K562 (cell line): ENCODE measurements at regions not wholly inside any gene's neighbourhood (a gene's known extent, or its start where the extent isn't known, plus 50 kb on each side); places are given as distances from the start of the nearest gene placed in this dataset.

ENCODE experiments used
- ATAC-seq: fragments of 200-7000 bp; cut with Tn5 transposase; 3 replicates; pipeline ENCODE4 v1.9.1; 2020; ENCODE audit warnings: moderate library complexity
- BruUV-seq: library from RNA; stranded (reverse); fragments of 400-500 nt; replicated peaks from 2 replicates; lab custom pipeline; 2021; lab: Mats Ljungman, UMichigan
- CTCF ChIA-PET: fragments of 300-600 bp; formaldehyde crosslinking; extraction: SDS; loops from one replicate; lab custom pipeline; 2021; ENCODE audit warnings: low intra/inter-chr PET ratio; lab: Yijun Ruan, JAX
- POLR2A ChIA-PET: fragments of 300-600, 350-650 bp; sonication (Branson Sonifier 250); formaldehyde crosslinking; extraction: SDS; loops from one replicate; lab custom pipeline; 2021; ENCODE audit warnings: antibody characterized with exemption, inconsistent platforms; lab: Yijun Ruan, JAX
- DNase-seq, 4 experiments: peaks; one replicate each; pipeline versions ENCODE4 v3.0.0 to v3.0.0-alpha.2; 2011 to 2018; ENCODE audit warnings: low spot score in 3 of 4, mixed read lengths in 3 of 4; ENCODE audit errors: extremely low read depth in 1 of 4
- FAIRE-seq: peaks from 2 replicates; lab custom pipeline; 2011; peaks lifted over from hg19 to GRCh38; lab: Jason Lieb, UNC
- H2AFZ ChIP-seq: 2 replicates; pipeline ENCODE4 v1.6.0; 2011; ENCODE audit warnings: low read depth, low read length, control low read depth, inconsistent platforms
- H3K27ac ChIP-seq: fragments of 200-600 bp; 3 replicates; pipeline ENCODE4 v1.8.0; 2011; ENCODE audit warnings: low read depth, mild to moderate bottlenecking, control low read depth, inconsistent platforms, low read length, moderate library complexity, mixed read lengths; ENCODE audit errors: extremely low read depth
- H3K27me3 ChIP-seq, 2 experiments: fragments of 300-600 bp in 1 of 2; 2 replicates in 1 of 2; 3 replicates in 1 of 2; pipeline versions ENCODE4 v1.6.0 to v1.8.0; 2011; ENCODE audit warnings: inconsistent platforms in 2 of 2, low read length in 2 of 2, mild to moderate bottlenecking in 1 of 2, mixed read lengths in 1 of 2, moderate library complexity in 1 of 2; ENCODE audit not compliant: control insufficient read depth in 2 of 2, insufficient read depth in 2 of 2
- H3K36me3 ChIP-seq: fragments of 300-600 bp; 3 replicates; pipeline ENCODE4 v1.8.0; 2011; ENCODE audit warnings: mild to moderate bottlenecking, low read length, inconsistent platforms; ENCODE audit not compliant: control insufficient read depth, insufficient read depth
- H3K4me1 ChIP-seq, 2 experiments: fragments of 200-600 bp in 1 of 2; replicated peaks in 1 of 2; 2 replicates in 1 of 2; 3 replicates in 1 of 2; pipeline versions ENCODE4 v1.5.1 to v1.8.0; 2011; ENCODE audit warnings: inconsistent platforms in 2 of 2, low read length in 2 of 2, mild to moderate bottlenecking in 1 of 2, mixed read lengths in 1 of 2, moderate library complexity in 1 of 2; ENCODE audit not compliant: control insufficient read depth in 2 of 2, insufficient read depth in 2 of 2
- H3K4me2 ChIP-seq: 2 replicates; pipeline ENCODE4 v1.6.1; 2011; ENCODE audit warnings: low read length, control low read depth, inconsistent platforms, mixed read lengths; ENCODE audit not compliant: insufficient read depth
- H3K4me3 ChIP-seq: fragments of 200-600 bp; sonication (generic), shearing (Covaris generic); 2 replicates; pipeline ENCODE4 v1.5.1; 2016; ENCODE audit warnings: control low read depth, inconsistent platforms
- H3K79me2 ChIP-seq: fragments of 200-600 bp; 3 replicates; pipeline ENCODE4 v1.8.0; 2011; ENCODE audit warnings: low read length, inconsistent platforms; ENCODE audit not compliant: control insufficient read depth, insufficient read depth
- H3K9ac ChIP-seq, 2 experiments: 2 replicates each; pipeline versions ENCODE4 v1.6.0 to v1.6.1; 2011; ENCODE audit warnings: low read depth in 2 of 2, low read length in 2 of 2, control low read depth in 1 of 2, inconsistent platforms in 1 of 2, mild to moderate bottlenecking in 1 of 2, mixed read lengths in 1 of 2; ENCODE audit not compliant: insufficient read depth in 1 of 2
- H3K9me1 ChIP-seq: one replicate; pipeline ENCODE4 v1.6.0; 2011; ENCODE audit warnings: inconsistent platforms, mild to moderate bottlenecking, low read length, moderate library complexity; ENCODE audit not compliant: control insufficient read depth, insufficient read depth
- H3K9me3 ChIP-seq: replicated peaks from 2 replicates; pipeline ENCODE4 v1.5.1; 2011; ENCODE audit warnings: low read depth, low read length, inconsistent platforms; ENCODE audit not compliant: control insufficient read depth, insufficient read depth
- H4K20me1 ChIP-seq: replicated peaks from 2 replicates; pipeline ENCODE4 v1.6.1; 2011; ENCODE audit warnings: low read length, inconsistent platforms, mixed read lengths; ENCODE audit not compliant: control insufficient read depth, insufficient read depth
- BRD4 ChIP-seq: fragments of 200-600 bp; sonication (generic); IDR thresholded peaks from 2 replicates; pipeline ENCODE4 v1.6.1; 2017; ENCODE audit warnings: inconsistent platforms
- COPS2 ChIP-seq: fragments of 450-650 bp; conservative IDR thresholded peaks from 2 replicates; pipeline ENCODE4 v1.6.1; 2016; ENCODE audit warnings: mild to moderate bottlenecking, moderate library complexity
- FOXJ2 ChIP-seq: fragments of 200-800 bp; sonication (Bioruptor generic); IDR thresholded peaks from 2 replicates; pipeline ENCODE4 v1.6.1; 2016; ENCODE audit warnings: missing genetic modification characterization, missing compliant biosample characterization
- GATA2 ChIP-seq: sonication (generic); formaldehyde crosslinking; IDR thresholded peaks from 2 replicates; pipeline ENCODE4 v1.4.0; 2020; ENCODE audit warnings: mild to moderate bottlenecking, missing genetic modification reagents
- NCOR1 ChIP-seq: fragments of 450-650 bp; IDR thresholded peaks from 2 replicates; pipeline ENCODE4 v1.6.1; 2016; ENCODE audit warnings: mild to moderate bottlenecking, moderate library complexity
- RFX5 ChIP-seq: IDR thresholded peaks from 2 replicates; pipeline ENCODE4 v1.6.1; 2011; ENCODE audit warnings: low read depth, mild to moderate bottlenecking, improper control_type of control experiment, low read length
- TEAD1 ChIP-seq, 2 experiments: fragments of 450-650 bp in 1 of 2; sonication (generic) in 1 of 2; formaldehyde crosslinking; IDR thresholded peaks; 2 replicates each; pipeline versions ENCODE4 v1.4.0 to v1.8.0; 2020 to 2022; ENCODE audit warnings: mild to moderate bottlenecking in 2 of 2, missing genetic modification reagents in 1 of 2
- ZNF217 ChIP-seq: sonication (generic); formaldehyde crosslinking; IDR thresholded peaks from 2 replicates; pipeline ENCODE4 v1.8.0; 2022; ENCODE audit warnings: mild to moderate bottlenecking, missing genetic modification reagents
- ZNF445 ChIP-seq: fragments of 250-450 bp; sonication (Bioruptor Pico); IDR thresholded peaks from 2 replicates; pipeline ENCODE4 v1.4.0; 2020; ENCODE audit warnings: low read depth, mild to moderate bottlenecking, moderate library complexity
- WGBS: fragments of 100-300 bp; shearing (Covaris generic); methylation state at CpG from one replicate; pipeline ENCODE4 v1.1.6; 2016; ENCODE audit warnings: low coverage, mixed read lengths; ENCODE audit not compliant: insufficient coverage; ENCODE audit errors: missing lambda C conversion rate; 5-methylcytosine and 5-hydroxymethylcytosine counted together
- in situ Hi-C: fragments of 300-500 bp; cut with MboI; formaldehyde crosslinking; loops from 4 replicates; pipeline ENCODE4 v1.15.0; 2018; ENCODE audit warnings: inconsistent platforms, mixed read lengths
- intact Hi-C: fragments of 100-400 bp; cut with micrococcal nuclease; formaldehyde crosslinking; loops from 2 replicates; pipeline ENCODE4 v1.14.2; 2022

DNA sequence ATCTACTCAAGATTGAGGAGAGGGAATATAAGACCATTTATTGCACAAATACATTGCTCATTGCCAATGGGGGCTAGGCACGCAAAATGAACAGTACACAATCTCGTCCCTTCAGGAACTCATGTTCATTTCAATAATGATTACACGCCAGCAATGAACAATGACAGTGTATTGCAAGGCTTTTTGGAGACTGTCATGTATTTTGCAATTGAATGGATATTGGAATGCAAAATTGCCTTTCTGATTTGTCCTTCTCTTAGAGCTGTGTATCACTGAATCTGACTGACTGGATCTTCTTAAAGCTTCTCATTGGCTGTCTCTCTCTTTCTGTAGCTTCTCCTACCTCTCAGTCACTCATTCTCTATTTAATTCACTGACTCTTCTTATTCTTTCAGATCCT, 400.2 kb upstream of the DCN start:
- TF ChIP-seq ZNF445 (CRISPR knock-in tag), result no peak
- no peak for TF ChIP-seq COPS2
- no peak for TF ChIP-seq NCOR1
- TF ChIP-seq ZNF217 (CRISPR knock-in tag), result no peak
- TF ChIP-seq FOXJ2 (tag), result no peak
- no peak for TF ChIP-seq TEAD1 (CRISPR knock-in tag; IDR thresholded peaks at IDR 0.05)
- no peak for TF ChIP-seq RFX5
- no peak for TF ChIP-seq GATA2 (CRISPR knock-in tag)
- no peak for TF ChIP-seq BRD4
- WGBS, result 89% methylated on average over 3 of the region's 3 CpGs
- CTCF ChIA-PET, result no interaction called here

More for the DNA sequence above, 400.2 kb upstream of the DCN start:
- POLR2A ChIA-PET, result no interaction called here
- no peaks in the 10 kb centered on the region for H3K9me3 ChIP-seq
- H3K27ac ChIP-seq, result no peak overlapping the region
- H2AFZ ChIP-seq, result no peak overlapping the region
- H3K4me1 ChIP-seq, result no peaks in the 10 kb centered on the region
- ATAC-seq, result no peak
- no peaks in the 10 kb centered on the region for H3K27me3 ChIP-seq
- H3K4me3 ChIP-seq, result no peak overlapping the region
- no peak for DNase-seq
- in situ Hi-C loops, result no loop called here
- no TSS peak for BruUV-seq
- no peaks in the 10 kb centered on the region for H4K20me1 ChIP-seq
- no peak for FAIRE-seq
- intact Hi-C loops, result loop anchor here (10.0 kb wide), 1 partner anchor 102 kb away; no protein-coding TSS in a partner anchor
- peaks cover 13% of the 10 kb centered on the region for H3K79me2 ChIP-seq
- H3K4me2 ChIP-seq, result no peak overlapping the region
- peaks cover 8% of the 10 kb centered on the region; the same call in 2 of the 3 replicates for H3K36me3 ChIP-seq
- H3K9me1 ChIP-seq, result no peaks in the 10 kb centered on the region
- no peak overlapping the region for H3K9ac ChIP-seq
